ENCODE measurements at regions not wholly inside any gene's neighbourhood (a gene's known extent, or its start where the extent isn't known, plus 50 kb on each side); places are given as distances from the start of the nearest gene placed in this dataset.
A peak's percentile ranks its signal among the peaks of the same experiment; 100 is the strongest.

- no peak for DNase-seq
These were observed 567.9 kb downstream of the EPHA5 start for GRCh38 chr4:65102419-65102818.

GRCh38 chr4:65096630-65097029, 573.7 kb downstream of the EPHA5 start:
- no peak for DNase-seq

GRCh38 chr4:65089666-65090065, 580.6 kb downstream of the EPHA5 start:
- DNase-seq: no peak

GRCh38 chr4:65083076-65083475, 587.2 kb downstream of the EPHA5 start:
- no peak for DNase-seq

- DNase-seq: no peak
These were observed 598.7 kb downstream of the EPHA5 start for GRCh38 chr4:65071564-65071963.

- DNase-seq: no peak
These were observed 601.1 kb downstream of the EPHA5 start for GRCh38 chr4:65069177-65069576.

GRCh38 chr4:65066106-65066505, 604.2 kb downstream of the EPHA5 start:
- no peak for DNase-seq

GRCh38 chr4:65063601-65064000, 606.7 kb downstream of the EPHA5 start:
- no peak for DNase-seq

GRCh38 chr4:65050786-65051185, 619.5 kb downstream of the EPHA5 start:
- DNase-seq: no peak

- DNase-seq: no peak
These were observed 623.8 kb downstream of the EPHA5 start for GRCh38 chr4:65046192-65047133.

- DNase-seq: no peak
These were observed 624.6 kb upstream of the TECRL start for GRCh38 chr4:65033899-65034298.

GRCh38 chr4:65028592-65028991, 619.3 kb upstream of the TECRL start:
- DNase-seq: no peak

- DNase-seq: no peak
These were observed 614.8 kb upstream of the TECRL start for GRCh38 chr4:65023883-65024670.

- no peak for DNase-seq
These were observed 613.8 kb upstream of the TECRL start for GRCh38 chr4:65023081-65023480.

GRCh38 chr4:65021737-65022136, 612.5 kb upstream of the TECRL start:
- no peak for DNase-seq

- no peak for DNase-seq
These were observed 611.9 kb upstream of the TECRL start for GRCh38 chr4:65021149-65021548.

GRCh38 chr4:65019775-65020174, 610.5 kb upstream of the TECRL start:
- DNase-seq: no peak

- DNase-seq: no peak
These were observed 609.1 kb upstream of the TECRL start for GRCh38 chr4:65018313-65018712.

GRCh38 chr4:65014078-65014477, 604.8 kb upstream of the TECRL start:
- DNase-seq: no peak

- peak; percentile 31 for DNase-seq
These were observed 598.7 kb upstream of the TECRL start for GRCh38 chr4:65007841-65008439.

GRCh38 chr4:64975177-64975576, 565.9 kb upstream of the TECRL start:
- no peak for DNase-seq

- no peak for DNase-seq
These were observed 559.8 kb upstream of the TECRL start for GRCh38 chr4:64969081-64969480.

GRCh38 chr4:64967286-64967685, 558.0 kb upstream of the TECRL start:
- no peak for DNase-seq

- DNase-seq: no peak
These were observed 551.3 kb upstream of the TECRL start for GRCh38 chr4:64960516-64960915.

Data from activated CD4-positive, alpha-beta T cell treated with anti-CD3 and anti-CD28 coated beads, Interleukin-10, Interleukin-2, amounts not matched to agents 100 ng/mL and 50 ng/mL, durations not matched to agents 16 hours and 8 hours (primary cell).